HG02981 (cell line): ENCODE measurements at regions not wholly inside any gene's neighbourhood (a gene's known extent, or its start where the extent isn't known, plus 50 kb on each side); places are given as distances from the start of the nearest gene placed in this dataset.

ENCODE experiments used
- ATAC-seq: cut with Tn5 transposase; IDR thresholded peaks from one replicate; pipeline ENCODE4 v1.9.1; 2021; ENCODE audit warnings: mild to moderate bottlenecking, moderate library complexity; ENCODE audit not compliant: unreplicated experiment

DNA sequence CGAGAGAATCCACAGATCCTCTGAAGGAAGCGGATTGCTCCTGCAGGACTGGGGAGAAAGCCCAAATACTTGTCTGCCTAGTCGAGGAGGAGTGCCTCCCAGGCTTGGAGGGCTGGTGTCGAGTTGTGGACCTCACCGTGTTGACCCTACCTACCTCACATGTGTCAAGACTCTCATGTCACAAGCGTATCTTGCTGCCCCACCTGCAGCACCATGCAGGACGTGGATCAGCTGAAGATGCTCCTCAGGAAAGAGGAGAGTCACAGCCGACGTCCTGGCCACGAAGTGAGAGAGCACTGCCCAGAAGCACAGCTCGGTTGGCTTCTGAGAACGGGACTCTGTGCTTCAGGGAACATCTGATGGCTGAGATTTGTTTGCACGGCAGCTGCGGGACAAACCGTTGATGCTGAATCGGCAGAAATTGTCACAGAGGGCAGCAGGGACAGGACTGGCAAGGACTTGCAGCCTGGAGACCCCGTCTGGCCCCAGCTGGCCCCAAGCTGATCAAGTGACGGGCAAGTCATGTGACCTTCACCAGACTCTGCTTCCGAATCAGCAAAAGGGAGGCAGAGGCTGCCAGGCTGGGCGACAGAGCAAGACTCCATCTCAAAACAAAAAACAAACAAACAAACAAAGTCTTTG, 119.1 kb upstream of the ITGA1 start:
- ATAC-seq: no peak

DNA sequence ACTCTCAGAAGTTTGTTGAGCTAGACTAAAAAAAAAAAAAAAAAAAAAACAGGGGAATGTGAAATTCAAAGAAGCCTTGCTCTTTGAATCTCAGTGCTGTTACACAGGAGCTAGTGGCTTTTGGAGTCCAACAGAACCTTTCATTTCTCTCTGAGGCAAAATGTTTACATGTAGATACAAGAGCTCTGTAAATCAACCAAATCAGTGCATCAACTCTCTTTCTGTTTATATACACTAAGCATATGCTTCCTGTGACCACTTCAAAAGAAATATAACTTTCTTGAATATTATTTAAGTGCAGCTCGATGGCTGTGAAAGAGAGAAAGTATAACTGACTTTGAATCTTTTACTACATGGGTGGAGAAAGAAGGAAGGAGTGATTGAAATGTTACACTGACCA, 115.3 kb upstream of the ITGA1 start:
- no peak for ATAC-seq

DNA sequence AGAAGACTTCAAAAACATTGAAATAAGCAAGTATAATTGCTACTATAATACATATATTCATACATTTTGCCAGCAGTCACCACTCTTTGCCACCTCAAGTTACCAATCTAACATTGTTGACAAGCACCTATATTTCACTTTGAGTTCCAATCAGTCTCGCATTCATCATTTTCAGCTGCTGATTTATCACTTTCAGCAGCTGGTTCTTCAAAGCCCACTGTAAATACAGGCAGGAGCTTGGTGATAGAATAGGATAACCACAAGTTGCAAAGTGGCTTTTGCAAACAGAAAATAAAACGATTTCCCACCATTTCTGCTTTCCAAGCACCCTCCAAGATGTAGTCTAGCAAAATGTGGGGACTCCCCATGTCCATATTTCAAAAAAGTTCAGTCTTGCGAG, 114.2 kb upstream of the ITGA1 start:
- ATAC-seq: no peak

DNA sequence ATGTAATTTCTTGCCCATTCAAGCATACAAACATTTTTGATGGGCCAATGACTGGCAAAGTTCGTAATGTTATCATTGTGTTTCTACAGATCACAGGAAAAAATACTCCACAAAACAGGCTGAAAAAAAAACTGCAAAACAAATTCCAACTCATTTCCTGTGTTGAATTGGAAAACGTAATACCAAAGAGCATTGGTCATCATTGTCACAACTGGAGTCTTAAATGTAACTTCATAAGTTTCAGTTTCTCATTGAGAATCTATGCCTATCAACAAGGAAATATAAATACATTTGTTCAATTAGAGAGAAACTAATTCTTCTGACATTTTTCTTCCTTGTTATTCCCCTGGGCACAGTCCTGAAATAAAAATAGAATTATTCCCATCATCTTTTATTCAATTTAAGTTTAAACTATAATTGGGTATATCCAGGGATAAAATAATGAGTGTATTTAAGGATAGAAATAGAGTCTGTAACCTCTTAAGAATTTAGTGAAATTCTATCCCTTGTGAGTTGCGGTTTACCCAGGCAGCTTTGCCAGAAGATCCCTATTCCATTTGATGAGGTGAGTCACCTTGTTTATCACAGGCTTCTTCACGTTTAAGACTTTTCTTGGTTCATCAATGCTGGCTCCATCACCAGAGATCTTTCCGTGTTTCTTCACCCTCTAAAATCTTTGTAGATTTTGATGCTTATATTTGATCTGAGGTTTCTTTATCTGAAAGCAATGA, 112.7 kb upstream of the ITGA1 start:
- no peak for ATAC-seq

DNA sequence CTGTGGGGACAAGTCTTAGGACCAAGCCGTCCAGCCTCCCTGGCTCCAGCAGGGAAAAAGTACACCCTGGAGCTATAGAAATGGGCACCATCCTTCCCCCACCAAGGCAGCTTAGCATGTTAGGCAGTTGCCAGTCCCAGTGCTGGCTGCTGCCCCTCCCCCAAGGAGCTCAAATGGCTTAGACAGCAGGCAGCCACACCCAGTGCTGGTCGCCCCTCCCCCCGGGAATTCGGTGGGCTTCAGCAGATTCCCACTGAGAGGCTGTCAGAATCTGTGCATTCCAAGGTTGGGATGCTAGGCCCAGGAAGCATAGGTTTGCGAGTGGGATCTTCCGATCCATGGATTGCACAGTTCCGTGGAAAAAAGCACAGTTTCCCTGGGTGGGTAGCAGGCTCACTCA, 105.2 kb upstream of the ITGA1 start:
- no peak for ATAC-seq

DNA sequence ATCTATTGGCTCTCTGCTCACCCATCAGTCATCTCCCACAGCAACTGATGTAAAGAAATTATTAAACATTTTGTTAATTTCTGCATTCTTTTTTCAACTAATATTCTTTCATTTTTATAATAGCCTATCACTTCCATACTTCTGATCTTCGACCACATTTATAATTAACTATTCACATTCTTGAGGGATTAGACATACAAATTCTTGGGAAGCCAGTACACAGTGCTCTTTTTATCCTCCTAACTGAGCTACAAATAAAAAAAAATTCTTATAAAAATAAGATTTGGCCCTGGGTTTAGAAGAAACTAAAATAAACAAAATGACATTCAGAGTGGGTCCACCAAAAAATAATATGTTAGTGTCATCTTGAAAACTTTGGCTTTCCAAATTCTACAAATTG, 103.7 kb upstream of the ITGA1 start:
- ATAC-seq: no peak

DNA sequence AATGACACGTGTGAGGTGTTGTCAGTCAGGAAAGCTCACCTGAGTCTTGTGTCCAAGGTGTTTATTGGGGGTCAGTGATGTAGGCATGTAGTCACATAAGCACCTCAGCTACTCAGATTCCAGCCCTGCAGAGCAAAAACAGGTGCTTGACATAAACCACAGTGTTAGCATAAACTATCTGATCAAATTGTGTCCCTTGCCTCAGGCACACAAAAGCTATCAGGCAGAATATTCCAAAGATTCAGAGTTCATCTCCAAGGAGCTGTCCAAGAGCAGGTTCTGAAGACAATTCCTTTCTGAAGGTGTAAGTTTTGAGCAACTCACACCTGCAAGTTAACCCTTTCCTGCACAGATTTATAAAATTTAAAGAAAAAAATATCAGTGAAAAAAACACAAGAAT, 102.2 kb upstream of the ITGA1 start:
- no peak for ATAC-seq

DNA sequence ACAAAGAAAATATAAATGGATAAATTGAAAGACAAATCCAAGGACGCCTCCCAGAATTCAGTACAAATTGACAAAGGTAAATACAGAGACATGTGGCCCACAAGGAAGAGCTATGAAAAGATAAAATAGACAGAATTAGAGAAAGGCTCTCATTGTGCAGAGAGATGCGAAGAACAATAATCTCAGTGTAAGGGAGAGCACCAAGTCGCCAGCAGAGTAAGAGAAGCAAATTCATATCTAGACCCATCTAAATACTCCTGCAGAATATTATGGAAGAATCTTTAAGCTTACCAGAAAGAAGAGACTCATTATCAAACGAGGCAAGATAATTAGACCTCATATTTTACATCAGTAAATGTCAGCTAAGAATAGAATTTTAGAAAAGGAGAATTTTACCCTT, 101.7 kb upstream of the ITGA1 start:
- no peak for ATAC-seq

DNA sequence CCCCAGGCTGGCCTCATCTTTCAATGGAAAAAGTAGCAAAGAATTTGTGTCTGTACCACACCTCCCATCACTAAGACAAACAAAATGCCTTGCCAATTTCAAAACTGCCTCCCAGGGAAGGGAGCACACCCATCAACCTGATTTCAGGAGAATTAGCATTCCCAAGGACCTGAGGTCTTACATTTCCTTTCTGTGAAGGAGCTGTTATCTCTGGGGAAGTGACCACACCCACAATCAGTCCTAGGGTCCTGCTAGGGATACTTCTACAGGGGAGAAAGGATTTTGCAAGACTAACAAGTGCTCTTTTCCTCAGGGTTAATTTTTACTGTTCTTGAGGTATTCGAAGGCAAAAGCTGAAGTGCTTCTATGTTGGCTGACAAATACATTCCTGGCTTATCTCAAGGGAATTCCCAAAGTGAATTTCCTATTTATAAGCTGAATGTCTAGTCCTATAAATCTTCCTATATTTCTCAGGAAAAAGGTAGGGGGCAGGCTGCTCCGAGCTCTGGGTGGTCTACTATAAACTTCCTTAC, 97.4 kb upstream of the ITGA1 start:
- no peak for ATAC-seq

DNA sequence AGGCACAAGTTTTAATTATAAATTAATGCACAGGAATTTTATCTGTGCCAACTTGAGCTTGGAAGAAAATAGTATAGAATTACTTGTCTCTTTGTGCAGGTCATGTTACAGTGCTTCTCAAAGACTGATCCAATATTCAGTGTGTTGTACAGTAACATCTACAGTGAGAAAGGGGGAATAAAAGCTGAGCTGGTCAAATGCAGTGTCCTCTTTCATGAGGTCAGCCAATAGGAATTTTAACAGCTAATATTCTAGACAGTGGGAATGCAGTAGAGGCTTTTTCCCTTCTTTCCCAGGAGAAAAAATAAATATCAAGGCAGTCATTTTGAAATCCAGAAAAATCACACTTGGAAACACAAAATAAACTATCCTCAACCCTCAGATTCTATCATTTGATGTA, 95.7 kb upstream of the ITGA1 start:
- no peak for ATAC-seq

DNA sequence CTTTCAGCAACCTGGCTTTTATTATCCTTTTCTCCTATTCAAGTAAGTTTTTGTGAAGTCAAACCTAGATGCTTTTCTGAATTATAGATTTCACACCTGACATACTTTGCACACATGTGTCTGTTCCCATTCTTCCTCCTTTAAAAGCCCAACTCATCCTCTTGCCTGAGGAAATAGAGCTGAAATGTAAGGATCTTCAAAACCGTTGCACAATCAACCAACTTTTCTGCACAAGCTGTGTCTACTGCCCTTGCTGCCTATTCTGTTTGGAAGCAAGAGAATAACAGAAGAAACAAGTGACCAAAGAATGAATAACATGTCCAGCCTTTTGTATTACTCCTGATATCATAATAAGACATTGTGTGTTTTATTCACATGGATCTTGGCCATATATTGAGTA, 95.1 kb upstream of the ITGA1 start:
- no peak for ATAC-seq

DNA sequence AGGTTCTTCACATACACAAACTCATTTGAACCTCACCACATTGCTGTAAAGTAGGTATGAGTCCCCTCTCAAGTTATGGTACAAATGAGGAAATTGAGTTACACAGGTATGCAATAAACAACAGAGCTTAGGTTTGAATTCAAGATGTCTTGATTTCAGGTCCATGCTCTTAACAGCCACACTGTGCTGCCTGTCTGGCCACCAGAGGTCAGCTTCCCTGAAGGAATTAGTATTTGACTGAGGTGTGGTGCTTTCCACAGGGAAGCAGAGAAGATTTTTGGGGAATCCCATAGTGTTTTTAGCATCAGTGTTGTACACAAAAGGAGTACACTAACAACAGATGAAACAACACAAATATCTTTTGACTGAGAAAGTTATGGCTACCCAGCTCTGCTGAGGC, 94.4 kb upstream of the ITGA1 start:
- no peak for ATAC-seq

DNA sequence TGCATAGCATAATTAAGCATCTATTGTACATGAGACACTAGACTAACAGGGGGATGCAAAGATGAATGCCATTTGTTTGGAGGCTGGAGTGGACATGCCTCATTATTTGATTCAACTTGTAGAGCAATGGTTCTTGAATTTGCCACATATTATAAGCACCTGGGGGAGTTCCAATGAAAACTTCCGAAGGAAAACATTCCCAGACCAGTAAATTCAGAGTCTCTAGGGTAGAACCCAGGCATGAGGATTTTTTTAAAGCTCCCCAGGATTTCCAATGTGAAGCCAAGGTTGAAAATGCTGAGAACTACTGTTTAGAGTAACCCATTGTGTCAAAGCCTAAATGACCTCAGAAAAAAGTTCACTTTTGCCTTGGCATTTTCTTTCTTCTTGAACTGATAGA, 93.9 kb upstream of the ITGA1 start:
- ATAC-seq: no peak

DNA sequence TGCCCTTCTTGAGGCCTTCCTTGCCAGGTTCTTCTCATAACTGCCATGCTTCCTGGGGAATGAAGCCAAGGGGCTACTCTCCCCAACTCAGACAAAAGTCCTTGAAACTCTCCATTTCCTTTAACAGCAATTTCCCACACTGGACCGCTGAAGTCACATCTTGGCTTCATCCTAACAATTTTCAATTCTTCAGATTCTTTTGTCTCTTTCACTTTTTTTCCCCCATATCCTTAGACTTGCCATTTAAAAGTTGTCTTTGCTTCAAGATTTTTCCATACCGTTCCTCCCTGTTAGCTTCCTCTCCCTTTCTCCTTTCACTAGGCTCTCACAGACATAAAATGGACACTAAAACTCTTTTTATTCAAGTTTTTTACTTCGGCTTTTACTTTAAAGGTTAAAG, 93.1 kb upstream of the ITGA1 start:
- no peak for ATAC-seq

DNA sequence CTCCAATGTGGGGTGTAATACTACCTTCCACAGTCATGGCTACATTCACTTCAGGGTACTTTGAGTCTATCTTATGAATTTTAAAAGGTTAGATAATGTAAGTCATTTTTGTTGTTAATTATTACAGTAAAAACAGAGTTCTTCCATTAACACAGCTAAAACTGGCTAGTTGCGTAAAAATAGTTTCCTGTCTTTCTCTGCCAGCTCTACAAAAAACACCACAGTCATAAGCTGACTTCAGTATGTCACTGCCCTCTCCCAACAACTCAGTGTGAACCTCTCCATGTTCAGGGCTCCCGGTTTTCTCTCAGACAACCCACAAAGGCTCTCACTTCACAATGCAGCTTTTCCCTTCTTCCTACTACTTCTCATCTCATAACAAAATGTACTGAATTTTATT, 84.8 kb upstream of the ITGA1 start:
- no peak for ATAC-seq

DNA sequence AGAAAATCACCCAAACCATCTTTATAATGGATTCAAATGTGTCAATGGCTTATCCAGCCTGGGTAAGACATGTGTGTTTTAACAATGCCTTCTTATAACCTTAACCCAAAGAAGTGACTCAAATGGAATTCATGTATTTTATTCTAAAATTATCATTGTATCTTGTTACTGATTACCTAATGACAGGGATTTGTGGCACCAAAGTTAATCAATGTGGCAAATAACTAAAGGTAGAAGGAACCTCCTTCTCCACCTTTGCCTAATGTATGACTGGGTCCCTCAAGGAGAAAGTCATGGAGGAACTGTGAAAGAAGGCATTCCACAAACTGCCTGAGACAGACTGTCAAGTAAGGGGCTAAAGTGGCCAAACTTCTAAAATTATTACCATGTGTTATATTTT, 84.4 kb upstream of the ITGA1 start:
- ATAC-seq: no peak

DNA sequence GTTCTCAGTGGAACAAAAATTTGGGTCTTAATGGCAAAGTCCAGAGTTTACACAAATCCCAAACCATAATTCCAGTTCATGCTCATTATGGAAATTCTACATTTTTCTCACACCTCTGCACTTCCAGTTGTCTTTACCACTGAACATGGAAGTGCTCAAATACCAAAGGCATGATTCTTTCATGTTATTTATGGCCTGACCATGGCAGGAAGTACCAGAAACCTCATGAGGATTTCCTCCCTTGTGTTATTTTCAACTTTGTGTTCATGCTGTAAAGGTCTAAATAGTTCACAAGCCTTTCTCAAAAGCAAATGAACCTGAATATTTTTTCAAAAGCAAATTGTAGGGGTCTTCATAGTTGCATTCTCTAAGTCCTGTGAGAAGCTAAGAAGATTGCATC, 82.0 kb upstream of the ITGA1 start:
- ATAC-seq: no peak

DNA sequence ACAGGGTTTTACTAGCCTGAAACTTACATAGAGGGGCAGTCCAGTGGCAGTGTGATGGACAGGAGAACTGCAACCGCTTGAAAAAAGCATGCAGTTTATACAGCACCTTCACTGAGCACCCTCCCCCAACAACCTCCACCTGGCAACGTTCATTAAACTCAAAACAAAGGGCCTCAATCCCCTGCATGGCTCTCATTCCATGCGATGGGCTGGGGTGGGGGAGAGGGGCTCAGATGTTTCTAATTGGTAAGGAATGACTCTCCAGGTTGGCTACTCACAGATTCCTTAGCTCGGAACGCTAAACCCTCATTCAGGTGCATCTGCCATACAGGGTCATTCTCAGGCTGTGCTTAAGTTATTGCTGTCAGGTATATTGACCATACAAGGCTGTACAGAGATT, 80.9 kb upstream of the ITGA1 start:
- ATAC-seq: no peak

DNA sequence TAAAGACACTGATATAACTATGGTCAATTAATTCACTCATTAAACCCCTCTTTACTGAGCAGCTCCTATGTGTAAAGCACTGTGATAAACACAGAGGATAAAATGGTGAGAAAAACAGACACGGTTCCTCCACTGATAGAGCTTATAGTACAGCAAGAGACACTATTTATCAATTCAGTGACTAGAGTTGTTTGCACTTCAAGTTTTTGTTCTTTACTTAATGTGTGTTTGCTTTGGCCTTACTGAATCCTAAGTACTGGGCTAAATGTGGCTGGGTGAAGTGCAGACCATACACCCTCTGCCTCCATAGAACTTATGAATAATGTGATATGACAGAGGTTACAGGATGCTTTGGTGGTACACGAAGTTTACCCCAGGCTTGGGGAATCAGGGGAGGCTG, 80.1 kb upstream of the ITGA1 start:
- ATAC-seq: no peak

DNA sequence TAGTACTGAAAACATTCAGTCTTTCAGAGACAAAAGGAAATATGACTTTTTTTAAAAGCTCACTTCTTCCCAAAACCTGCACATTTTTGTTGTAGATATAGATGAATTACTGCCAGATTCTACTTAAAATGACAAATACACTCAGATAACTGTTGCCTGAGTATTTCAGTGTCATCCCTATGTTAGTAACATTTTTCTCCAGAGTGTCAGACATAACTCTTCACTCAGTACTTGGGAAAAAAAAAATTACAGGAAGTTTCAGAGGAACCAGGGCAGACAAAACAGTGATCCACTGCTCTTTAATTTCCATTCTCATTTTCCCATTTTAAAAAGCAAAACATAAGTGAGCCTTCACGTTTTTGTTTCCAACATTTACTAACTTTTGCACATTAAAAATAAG, 79.3 kb upstream of the ITGA1 start:
- ATAC-seq: no peak

DNA sequence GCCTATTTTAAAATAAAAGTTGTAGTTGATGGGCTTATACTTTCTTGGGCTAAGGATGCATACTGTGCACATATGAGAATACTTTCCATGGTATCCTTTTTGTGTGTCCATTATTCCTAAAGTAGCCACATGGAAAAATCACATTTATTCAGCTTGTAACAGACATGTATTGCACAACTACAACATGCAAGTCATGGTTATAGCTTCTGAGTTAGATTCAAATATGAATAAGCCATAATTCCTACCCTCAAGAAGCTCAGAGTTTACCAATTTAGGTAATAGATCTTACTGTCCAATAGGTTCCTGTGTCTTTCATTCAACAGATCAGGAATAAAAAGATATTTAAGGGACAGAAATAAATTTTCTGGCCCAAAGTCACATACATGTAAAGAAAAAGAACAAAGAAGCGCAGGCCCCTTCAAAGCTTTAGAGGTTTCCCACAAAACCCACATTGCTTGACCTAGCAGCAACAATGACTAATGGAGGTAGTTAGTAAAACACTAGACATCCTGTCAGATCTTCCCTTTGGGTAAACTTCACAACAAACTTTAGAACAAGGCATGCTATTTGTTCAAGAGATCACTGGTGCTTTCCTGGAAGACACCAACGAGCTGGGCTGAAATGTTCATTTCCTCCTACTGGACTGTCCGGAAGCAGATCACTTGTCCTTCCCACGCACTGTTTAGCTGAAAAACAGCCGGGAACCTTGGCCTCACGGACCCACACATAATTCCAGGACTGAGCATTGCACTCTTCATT, 78.4 kb upstream of the ITGA1 start:
- peak; percentile 74 for ATAC-seq
